HG03521 (cell line): ENCODE measurements at regions not wholly inside any gene's neighbourhood (a gene's known extent, or its start where the extent isn't known, plus 50 kb on each side); places are given as distances from the start of the nearest gene placed in this dataset.
"Not testable (repeated sequence)": the region's sequence is repeated elsewhere in the genome, so short reads cannot be mapped to it uniquely, and the experiment has no call there.

Experiments
- ATAC-seq: cut with Tn5 transposase; IDR thresholded peaks from one replicate; pipeline ENCODE4 v1.9.1; 2021; ENCODE audit warnings: mild to moderate bottlenecking, moderate library complexity; ENCODE audit not compliant: unreplicated experiment

DNA sequence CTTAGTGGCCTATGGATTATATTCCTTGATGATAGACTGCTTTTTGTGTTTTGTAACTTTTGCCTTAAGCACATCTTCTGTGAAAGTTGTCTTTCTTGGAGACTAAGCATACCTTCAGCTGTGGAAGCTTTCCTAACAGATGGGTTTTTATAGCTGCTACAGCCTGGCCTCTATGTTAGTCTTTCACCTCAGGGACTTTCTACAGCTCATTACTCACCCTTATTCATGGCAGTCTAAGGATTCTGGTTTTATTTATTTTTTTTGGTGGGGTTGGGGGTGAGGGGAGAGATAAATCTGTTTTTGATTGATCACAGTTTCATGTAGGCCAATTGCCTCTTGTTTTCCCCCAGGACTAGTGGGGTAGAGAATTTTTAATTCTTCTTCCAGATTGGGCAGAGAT, 219.9 kb downstream of the DKK1 start:
- no peak for ATAC-seq

DNA sequence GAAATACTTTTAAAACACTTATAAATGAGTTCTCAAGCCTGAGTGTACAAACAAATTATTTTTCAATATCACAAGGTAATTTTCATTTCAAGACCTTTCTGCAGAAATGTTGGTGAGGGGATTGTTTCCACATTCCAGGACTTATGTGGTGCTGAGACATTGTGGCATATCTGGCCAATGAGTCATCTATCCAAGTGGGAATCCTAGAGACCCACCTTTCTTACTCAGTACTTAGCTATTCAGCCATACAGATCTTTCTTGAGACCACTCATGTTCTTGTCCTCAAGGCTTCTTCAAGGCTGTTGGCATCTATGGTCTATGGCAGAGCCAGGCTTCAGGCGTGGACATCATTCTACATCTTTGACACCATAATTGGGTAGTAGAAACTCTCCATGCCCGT, 225.4 kb downstream of the DKK1 start:
- no peak for ATAC-seq

DNA sequence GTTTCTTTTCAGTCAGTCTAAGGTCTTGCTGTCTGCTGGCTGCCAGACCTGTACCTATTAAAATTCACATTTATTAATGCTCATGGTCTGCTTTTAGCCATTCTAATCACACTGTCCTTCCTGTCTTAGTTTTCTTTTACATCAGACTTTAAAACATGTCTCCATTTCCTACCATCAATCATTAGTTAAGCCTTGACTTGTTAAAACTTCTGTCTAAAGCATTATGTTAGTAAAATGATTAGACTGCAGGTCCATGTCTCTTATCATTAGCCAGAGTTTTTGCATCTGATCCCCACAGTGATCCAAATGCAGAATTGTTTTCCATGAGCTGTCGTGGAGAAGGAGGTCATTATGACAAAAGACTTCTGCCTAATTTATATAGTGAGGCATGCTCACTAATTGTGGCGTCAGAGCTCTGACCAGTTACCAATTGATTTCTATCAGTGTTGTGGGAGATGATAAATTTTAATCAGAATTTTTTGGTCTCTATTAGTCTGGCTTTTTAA, 226.5 kb downstream of the DKK1 start:
- no peak for ATAC-seq

DNA sequence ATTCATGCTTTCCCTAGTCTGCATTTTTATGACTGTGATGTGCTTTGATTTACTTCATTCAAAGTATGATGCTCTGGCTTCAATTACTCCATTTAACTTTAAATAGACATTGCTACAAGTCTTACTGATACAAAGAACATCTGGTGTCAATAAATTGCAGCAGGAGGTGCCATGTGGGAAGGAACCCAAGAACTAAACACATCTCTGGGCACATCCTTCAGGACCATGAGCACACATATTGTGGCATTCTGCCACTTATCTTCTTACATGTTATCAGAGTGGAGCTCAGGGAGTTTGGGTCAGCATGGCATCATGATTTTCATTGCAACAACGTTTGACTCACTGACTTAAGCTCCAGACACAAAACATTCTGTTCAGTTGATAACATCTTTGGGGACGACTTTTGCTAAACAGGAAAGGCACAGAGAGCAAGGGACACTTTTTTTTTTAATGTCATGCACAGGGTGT, 227.0 kb downstream of the DKK1 start:
- ATAC-seq: no peak

DNA sequence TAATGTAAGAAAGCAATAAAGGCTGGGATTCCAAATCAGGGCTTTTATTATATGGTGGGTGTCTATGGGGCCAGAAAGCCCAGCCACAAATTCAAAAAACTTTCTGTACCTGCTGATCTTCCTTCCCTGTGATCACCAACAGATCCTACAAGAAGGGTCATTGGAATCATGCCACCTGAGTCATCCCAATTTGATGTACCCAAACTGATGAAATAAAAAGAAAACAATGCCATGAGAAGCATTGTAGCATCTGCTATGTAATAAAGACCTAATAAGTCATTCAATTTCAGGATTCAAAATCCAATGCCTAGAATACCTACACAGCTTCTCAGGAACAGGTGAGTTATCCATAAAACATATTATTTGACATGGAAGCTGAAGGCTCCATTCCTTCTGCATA, 228.8 kb downstream of the DKK1 start:
- ATAC-seq: no peak

DNA sequence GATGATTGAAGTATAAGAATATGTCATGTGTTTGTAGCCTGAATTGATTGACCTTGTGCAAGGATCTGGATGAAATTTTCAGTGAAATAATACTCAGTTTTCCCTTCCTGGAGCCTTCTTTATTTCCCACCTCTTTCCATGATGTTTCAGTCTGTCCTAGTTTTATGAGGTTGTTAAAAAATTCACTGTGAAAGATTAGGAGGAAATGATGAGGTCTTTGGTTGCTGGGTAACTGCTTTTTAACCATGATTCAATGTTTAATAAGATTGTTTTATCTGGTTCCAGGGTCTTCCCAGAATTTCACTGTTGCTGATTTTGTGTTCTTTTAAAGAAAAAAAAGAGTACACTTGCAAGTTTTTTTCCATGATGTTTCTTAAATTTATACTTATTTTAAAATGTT, 221.5 kb downstream of the MBL2 start:
- ATAC-seq: no peak

DNA sequence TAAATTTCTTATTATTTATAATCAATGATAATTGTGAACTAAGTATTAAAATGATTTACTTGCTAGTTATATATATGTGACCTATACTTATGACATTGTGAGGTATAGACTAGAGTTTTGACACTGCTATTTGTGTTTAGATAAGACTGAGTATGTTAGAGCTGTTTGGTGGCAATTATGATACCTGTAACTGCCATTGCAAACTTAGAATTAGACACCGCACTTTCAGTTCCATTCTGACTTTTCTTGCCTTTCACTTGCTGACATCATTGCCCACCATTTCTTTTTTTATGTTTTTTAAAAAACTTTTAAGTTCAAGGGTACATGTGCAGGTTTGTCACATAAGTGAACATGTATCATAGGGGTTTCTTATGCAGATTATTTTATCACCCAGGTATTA, 214.5 kb downstream of the MBL2 start:
- ATAC-seq: no peak

DNA sequence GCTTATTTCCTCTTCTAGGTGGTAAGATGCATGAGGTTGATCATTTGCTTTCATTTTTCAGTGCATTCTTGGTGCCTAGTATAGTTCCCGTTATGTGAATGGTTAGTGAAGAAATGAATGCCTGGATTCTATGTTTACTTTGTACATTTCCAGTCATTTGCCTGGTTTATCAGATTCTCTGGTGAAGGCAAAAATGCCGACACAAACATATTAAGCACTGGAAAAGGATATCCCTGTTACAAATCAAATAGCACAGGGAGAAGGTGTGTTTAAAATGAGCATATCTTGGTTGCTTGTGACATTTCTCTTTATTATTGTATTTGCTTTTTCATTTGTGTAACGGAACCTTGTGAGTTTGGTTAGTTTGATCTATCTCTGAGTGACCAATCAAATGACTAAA, 211.3 kb downstream of the MBL2 start:
- no peak for ATAC-seq

DNA sequence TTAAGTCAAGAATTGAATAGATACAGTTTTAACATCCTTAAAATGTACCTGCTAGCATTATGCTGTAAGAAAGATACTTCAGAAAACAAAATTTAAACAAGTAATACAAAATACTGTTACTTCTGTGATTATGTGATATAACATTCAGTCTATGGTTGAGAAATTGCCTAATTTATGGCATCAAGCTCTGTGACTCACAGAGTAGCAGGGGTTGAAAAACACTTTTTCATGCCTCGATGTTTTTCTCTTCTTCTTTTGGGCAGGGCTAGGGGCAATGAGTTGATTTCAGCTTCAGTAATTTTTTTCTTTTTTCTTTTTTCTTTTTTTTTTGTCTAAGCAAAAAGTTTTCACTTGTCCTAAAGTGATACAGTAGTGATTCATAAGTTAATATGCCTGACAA, 209.2 kb downstream of the MBL2 start:
- no peak for ATAC-seq

DNA sequence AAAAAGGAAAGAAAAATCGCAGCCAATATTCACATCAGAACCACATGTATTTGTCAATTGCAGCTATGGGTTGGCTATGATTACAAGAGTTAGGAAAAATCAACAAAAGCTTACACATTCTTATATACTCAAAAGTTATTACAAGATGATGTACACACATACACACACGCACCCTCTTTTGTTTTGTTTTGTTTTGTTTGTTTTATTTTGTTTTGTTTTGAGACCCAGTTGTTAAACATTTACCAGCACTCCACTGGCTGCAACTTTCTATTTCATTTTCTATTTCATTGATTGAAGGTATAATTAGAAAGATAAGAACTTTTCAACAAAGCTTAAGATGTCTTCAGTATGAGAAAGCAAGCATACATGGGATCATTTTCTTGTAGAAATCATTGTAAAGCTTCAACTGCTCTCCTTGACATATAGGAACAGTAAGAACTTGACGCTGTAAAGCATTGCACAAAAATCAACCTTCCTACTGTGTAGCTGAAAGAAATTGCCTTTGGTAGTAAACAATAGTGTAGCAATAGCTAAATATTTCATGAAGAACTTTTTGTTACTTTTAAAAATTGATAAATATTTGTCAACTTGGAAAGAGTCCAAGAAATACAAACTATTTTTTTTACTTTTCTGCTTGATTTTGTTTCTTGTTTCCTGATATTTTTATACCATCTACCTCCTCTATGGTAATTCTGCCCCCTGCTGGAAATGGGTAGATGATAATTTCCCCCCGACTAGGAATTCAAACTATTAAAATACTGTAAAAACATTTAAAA, 205.9 kb downstream of the MBL2 start:
- no peak for ATAC-seq

DNA sequence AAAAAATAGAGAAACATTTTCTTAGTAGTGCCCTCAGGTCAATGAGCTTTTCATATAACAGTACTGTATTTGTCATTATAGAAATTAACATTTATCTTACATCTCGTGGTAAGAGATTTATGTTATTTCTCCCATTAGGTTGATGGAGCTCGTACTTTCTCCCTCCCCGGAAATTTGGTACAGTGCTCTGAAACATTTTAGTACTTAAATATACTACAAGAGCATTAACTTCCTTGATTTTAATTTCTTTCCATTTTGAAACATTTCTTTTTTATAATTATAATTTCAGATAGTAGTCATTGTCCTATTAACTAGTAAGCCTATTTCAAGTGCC, 205.4 kb downstream of the MBL2 start:
- ATAC-seq: no peak

DNA sequence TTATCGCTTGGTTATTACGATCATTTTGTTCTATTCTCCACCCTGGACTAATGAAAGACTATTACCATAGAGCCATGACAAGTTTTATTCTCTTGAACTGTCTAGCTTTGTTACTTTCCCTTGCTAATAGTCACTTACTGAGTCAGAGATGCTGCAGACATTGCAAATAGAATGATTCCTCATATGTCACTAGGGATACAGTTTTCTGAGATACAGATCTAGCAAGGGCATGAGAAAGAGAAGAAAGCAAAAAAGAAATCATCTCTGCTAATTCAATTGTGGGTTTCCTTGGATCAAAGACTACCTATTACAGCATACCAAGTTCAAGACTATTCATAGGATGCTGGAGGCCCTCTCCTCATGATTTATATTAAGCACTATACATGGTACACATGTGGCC, 204.3 kb downstream of the MBL2 start:
- no peak for ATAC-seq

DNA sequence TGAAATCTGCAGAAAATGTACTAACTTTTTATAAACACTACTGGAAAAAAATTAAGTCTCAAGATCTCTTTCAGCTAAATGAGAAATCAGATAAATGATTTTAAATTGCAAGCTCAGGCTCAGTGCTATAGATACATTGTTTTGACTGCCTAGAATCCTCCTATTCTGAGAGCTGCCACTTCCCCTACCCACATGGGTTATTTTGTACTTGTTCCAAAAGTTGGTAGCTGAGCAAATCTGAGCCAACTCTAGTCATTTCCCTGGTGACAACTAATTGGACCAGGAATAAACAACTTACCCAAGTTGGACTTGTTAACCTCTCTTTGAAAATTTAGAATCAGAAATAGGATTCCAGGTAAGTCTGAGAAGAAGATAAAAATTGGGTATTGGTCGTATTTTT, 202.1 kb downstream of the MBL2 start:
- ATAC-seq: no peak

DNA sequence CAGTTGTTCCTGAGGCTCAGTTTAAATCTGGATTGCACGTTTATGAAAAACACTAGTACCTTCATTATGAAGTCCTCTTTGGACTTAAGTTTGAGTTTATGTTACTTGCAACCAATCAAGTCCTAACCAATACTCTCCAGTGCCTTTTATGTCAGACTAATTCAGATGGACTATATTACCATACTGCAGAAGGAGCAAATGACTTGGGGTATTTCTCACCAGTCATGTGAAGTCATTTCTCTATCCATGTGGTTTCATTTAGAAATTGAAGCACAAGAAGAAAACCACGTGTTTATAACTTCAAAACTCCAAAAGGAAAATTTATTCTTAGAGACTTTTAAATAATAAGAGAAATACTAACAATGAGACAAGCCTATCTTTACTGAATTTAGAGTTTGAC, 201.6 kb downstream of the MBL2 start:
- ATAC-seq: no peak

DNA sequence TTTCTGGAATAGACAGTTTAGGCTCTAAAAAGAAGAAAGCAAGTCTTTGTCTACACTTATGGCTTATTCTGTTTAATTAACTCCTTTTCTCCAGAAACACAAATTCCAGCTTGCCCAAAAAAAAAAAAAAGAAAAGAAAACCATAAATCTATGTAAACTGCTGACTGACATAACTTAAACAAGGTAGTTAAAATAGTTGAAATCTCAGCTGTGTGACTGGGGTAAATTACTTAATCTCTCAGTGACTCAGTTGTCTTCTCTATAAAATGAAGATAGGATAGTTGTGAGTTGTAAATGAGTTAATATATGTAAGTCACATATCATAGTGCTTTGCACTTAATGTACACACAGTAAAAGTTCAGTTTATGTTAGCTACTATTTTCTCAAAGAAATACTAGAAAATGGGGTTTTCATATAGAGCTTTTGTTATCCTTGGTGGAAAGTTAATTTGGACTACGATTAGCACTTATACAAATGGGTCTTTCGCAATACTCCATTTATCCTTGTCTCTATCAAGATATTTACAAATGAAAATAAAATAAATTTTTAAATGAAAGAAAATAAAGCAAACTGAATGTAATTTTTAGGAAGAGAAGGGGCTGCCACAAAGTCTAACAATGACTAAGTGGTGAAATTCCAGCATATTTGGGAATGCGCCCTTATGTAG, 200.9 kb downstream of the MBL2 start:
- no peak for ATAC-seq

DNA sequence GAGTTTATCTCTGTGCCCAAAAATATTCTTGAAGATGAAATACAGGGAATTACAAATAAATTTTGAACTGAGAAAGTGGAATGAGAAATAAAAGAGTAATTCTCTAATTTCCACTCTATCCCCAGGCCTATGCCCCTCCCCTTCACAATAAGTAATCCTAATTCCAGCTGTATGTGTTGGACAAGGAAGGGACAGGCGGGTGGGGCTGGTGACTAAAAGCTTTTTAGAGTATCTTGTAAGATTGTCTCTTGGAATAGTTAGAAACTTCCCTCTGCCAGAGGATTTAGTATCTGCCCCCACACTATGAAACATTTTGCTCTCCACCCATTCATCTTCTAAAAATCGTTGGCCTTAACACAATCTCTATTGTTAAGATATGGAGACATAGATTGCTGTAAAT, 199.2 kb downstream of the MBL2 start:
- ATAC-seq: no peak

DNA sequence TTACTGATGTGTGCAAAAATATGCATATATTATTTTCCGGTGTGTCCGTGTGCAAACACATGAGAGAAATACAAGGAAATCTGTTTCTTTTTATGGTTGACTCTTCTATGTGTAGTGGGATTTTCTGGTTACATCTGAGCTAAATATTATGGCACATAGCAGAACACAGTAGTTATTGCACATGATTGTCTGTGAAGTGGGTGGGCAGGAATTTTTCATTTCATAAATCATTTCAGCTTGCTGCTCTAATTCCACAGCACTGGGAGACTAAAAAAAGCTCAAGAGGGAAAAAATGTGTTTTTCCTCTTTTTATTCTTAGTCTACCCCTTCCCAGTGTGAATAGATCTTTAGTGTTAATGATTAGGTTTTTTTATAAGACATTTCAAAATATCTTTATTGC, 197.9 kb downstream of the MBL2 start:
- no peak for ATAC-seq

DNA sequence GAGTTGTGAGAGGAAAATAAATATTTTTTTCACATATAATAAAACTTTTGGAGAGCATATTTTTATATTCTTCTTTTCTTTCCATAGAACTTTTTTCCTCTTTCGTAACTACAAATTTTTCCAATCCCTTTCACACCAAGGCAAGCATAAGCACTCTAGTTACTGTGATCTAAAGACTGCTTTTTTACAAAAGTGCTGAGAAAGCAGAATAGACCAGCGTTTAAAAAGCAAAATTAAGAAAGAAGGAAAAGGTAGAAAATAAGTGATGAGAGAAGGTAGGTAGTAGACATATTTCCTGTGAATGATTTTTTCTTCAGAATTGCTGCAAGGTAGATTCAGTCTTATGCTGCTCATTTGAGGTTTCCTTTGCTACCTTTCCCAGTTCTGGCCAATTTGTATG, 195.5 kb downstream of the MBL2 start:
- ATAC-seq: no peak

DNA sequence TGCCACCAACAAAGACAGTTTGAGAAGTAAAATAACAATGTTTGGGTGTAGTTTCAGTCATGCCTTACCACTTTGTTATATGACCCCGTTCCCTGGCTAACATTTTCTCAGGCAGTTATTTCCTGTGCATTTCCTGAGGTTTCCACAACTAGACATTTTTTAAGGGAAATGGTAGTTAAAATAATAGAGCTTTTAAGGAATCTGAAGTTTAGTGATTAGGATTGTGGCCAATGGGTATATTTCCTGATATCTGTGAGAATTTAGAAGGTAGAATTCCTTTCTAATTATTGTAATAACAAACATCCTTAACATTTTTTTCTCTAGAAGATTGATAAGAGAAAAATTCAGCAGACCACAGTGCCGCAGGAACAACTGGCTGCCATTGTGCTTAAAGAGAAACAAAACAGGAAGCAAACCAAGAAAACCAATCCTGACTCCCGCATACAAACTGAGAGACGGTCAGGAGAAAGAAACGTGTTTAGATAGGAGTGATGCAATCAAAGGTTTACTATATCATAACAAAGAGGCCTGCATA, 193.6 kb downstream of the MBL2 start:
- no peak for ATAC-seq

DNA sequence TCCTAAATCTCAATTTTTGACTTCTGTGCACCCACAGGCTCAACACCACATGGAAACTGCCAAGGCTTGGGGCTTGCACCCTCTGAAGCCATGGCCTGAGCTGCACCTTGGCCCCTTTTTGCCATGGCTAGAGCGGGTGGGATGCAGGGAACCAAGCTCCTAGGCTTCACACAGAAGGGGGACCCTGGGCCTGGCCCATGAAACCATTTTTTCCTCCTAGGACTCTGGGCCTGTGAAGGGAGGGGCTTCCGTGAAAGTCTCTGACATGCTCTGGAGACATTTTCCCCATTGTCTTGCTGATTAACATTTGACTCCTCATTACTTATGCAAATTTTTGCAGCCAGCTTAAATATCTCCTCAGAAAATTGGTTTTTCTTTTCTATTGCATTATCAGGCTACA, 190.9 kb downstream of the MBL2 start:
- ATAC-seq: not testable (repeated sequence)

DNA sequence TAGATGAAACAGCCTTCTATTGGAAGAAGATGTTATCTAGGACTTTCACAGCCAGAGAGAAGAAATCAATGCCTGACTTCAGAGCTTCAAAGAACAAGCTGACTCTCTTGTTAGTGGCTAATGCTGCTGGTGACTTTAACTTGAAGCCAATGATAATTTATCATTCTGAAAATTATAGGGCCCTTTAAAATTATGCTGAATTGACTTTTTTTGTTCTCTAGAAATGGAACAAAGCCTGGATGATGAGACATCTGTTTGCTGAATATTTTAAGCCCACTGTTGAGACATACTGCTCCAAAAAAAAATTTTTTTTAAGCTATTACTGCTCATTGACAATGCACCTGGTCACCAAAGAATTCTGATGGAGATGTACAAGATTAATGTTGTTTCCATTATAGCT, 189.2 kb downstream of the MBL2 start:
- ATAC-seq: no peak

DNA sequence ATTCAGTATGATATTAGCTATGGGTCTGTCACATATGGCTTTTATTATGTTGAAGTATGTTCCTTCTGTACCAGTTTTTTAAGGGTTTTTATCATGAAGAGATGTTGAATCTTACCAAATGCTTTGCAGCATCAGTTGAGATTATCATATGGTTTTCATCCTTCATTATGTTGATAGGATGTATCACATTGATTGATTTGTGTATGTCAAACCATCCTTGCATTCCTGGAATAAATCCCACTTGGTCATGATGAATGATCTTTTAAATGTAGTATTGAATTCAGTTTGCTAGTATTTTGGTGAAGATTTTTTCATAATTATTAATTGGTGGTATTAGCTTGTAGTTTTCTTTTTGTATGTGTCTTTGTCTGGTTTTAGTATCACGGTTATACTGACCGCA, 185.9 kb downstream of the MBL2 start:
- ATAC-seq: no peak
